ENCODE measurements at regions not wholly inside any gene's neighbourhood (a gene's known extent, or its start where the extent isn't known, plus 50 kb on each side); places are given as distances from the start of the nearest gene placed in this dataset.

GRCh38 chr13:105579821-105580710, 955.4 kb downstream of the EFNB2 start:
- H2AK5ac ChIP-seq (ENCODE audit: low read depth, low read length) = no peak overlapping the region
- H3K27ac ChIP-seq (ENCODE audit: low read depth, low read length) = no peak overlapping the region
- H3K9ac ChIP-seq (replicated peaks in 1 of 4; ENCODE audit: extremely low read depth in 1 of 4, low read depth in 3 of 4, low read length in 3 of 4) = no peak overlapping the region
- H3K4me1 ChIP-seq (replicated peaks in 1 of 4; ENCODE audit: control insufficient read depth in 3 of 4, insufficient read depth in 4 of 4, low read length in 3 of 4) = no peaks in the 10 kb centered on the region
- H3K4me3 ChIP-seq (ENCODE audit: extremely low read depth in 1 of 4, insufficient read depth in 2 of 4, low read depth in 3 of 4, low read length in 4 of 4) = no peak overlapping the region
- H3K4ac ChIP-seq (replicated peaks; ENCODE audit: insufficient read length, low read depth, low read length) = no peak overlapping the region
- H3K23ac ChIP-seq (ENCODE audit: insufficient read length) = no peak overlapping the region
- H2BK120ac ChIP-seq (replicated peaks; ENCODE audit: low read depth, low read length) = no peak overlapping the region
- H3K4me2 ChIP-seq (ENCODE audit: insufficient read depth in 1 of 2, low read depth in 2 of 2, low read length in 2 of 2) = no peak overlapping the region
- no peak overlapping the region for H2BK12ac ChIP-seq (ENCODE audit: low read depth, low read length)
- no peaks in the 10 kb centered on the region for H4K20me1 ChIP-seq (replicated peaks in 1 of 2; ENCODE audit: control insufficient read depth in 1 of 2, insufficient read depth in 2 of 2, low read length in 2 of 2)
- no peak overlapping the region for H2AFZ ChIP-seq (ENCODE audit: low read length)
- DNase-seq (ENCODE audit: low read depth in 1 of 2, low spot score in 2 of 2) (no peak), FAIRE-seq (no peak)
- no peaks in the 10 kb centered on the region for H3K36me3 ChIP-seq (ENCODE audit: control insufficient read depth in 2 of 4, insufficient read depth in 4 of 4, low read length in 3 of 4)
- no peak overlapping the region for H2BK15ac ChIP-seq (ENCODE audit: low read length)
- no peak overlapping the region for H3K14ac ChIP-seq (ENCODE audit: insufficient read length)
- H3K23me2 ChIP-seq (ENCODE audit: low read depth, low read length) = no peaks in the 10 kb centered on the region
- H2BK5ac ChIP-seq (ENCODE audit: low read depth, low read length) = no peak overlapping the region
- TF ChIP-seq SP1 (IDR thresholded peaks at IDR 0.05; ENCODE audit: low read depth, low read length) = no peak
- no peak for TF ChIP-seq HDAC6 (IDR thresholded peaks at IDR 0.05; ENCODE audit: low read depth, low read length)
- TF ChIP-seq JUND (IDR thresholded peaks at IDR 0.05; ENCODE audit: low read length) = no peak
- TF ChIP-seq SAP30 (IDR thresholded peaks at IDR 0.05; ENCODE audit: insufficient read depth, insufficient replicate concordance, low read length) = no peak
- TF ChIP-seq ATF3 (IDR thresholded peaks at IDR 0.05; ENCODE audit: insufficient read depth, low read depth, low read length) = no peak
- H3K9me3 ChIP-seq (ENCODE audit: insufficient read depth in 2 of 2, low read depth in 1 of 2, low read length in 1 of 2) = 0 out of 4 replicates have a peak, but pooled peaks cover 0 to under 1% of the 10 kb centered on the region in 2 experiments
- WGBS, 2 experiments (ENCODE audit: extremely low coverage in 1 of 2, insufficient coverage in 1 of 2, insufficient read length in 1 of 2, insufficient replicate concordance in 2 of 2, low coverage in 1 of 2, low lambda C conversion rate in 2 of 2, missing lambda C conversion rate in 1 of 2) = 90% methylated on average over 2 of the region's 2 CpGs; no CpG with 5 or more reads in 1 of the 2 experiments
- no peak overlapping the region for H3K56ac ChIP-seq (replicated peaks; ENCODE audit: insufficient read length, low read depth, low read length)
- ChIA-PET CTCF (ENCODE audit: partially characterized antibody) (interaction anchor here (0.9 kb wide), 1 partner anchor 169 kb away, joined by 3 read pairs; no protein-coding TSS in a partner anchor), POLR2A (ENCODE audit: partially characterized antibody) (no interaction called here)
- no peaks in the 10 kb centered on the region for H3K27me3 ChIP-seq (replicated peaks in 1 of 4; ENCODE audit: control insufficient read depth in 3 of 4, extremely low read depth in 1 of 4, insufficient read depth in 3 of 4, low read length in 3 of 4)
- no peak overlapping the region for H4K5ac ChIP-seq (ENCODE audit: insufficient read length, low read depth, low read length)
- H3K79me2 ChIP-seq (ENCODE audit: control insufficient read depth in 1 of 2, insufficient read depth in 2 of 2, low read length in 2 of 2) = no peaks in the 10 kb centered on the region
- no peak overlapping the region for H4K91ac ChIP-seq (replicated peaks; ENCODE audit: insufficient read length, low read length)
- no peak overlapping the region for H4K8ac ChIP-seq (ENCODE audit: extremely low read depth, insufficient read depth, low read length)
- no peak overlapping the region for H3K18ac ChIP-seq (ENCODE audit: extremely low read depth, low read length)
- H2BK20ac ChIP-seq (ENCODE audit: low read length) = no peak overlapping the region
- H3K79me1 ChIP-seq (ENCODE audit: low read depth, low read length) = no peaks in the 10 kb centered on the region
